ENCODE measurements at regions not wholly inside any gene's neighbourhood (a gene's known extent, or its start where the extent isn't known, plus 50 kb on each side); places are given as distances from the start of the nearest gene placed in this dataset.

DNA sequence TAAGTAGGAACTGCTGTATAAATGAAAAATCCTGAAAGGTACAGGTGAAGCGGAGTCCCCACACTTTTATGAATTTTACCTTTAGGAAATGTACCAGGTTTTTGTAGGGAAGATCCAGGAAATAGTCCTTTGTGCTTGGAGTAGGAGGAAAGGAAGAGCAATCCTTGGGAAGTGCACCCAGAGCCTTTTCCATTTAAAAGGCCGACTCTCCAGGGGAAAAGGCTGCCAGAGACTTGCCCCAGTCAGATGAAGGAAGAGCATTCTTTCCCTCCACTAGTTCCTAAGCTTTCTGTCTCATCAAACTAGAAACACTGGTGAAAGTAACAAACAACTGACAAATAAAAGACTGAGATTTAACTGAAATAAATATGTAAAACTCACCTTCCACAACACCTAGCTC lies 779.4 kb upstream of the CDH6 start:
- H3K36me3 ChIP-seq (ENCODE audit: control insufficient read depth, insufficient read depth, low read length): no peaks in the 10 kb centered on the region
- FAIRE-seq (no peak), DNase-seq (ENCODE audit: low read depth) (no peak)
- H3K4me3 ChIP-seq (ENCODE audit: low read depth, low read length): no peak overlapping the region
- TF ChIP-seq, protein P1, sequence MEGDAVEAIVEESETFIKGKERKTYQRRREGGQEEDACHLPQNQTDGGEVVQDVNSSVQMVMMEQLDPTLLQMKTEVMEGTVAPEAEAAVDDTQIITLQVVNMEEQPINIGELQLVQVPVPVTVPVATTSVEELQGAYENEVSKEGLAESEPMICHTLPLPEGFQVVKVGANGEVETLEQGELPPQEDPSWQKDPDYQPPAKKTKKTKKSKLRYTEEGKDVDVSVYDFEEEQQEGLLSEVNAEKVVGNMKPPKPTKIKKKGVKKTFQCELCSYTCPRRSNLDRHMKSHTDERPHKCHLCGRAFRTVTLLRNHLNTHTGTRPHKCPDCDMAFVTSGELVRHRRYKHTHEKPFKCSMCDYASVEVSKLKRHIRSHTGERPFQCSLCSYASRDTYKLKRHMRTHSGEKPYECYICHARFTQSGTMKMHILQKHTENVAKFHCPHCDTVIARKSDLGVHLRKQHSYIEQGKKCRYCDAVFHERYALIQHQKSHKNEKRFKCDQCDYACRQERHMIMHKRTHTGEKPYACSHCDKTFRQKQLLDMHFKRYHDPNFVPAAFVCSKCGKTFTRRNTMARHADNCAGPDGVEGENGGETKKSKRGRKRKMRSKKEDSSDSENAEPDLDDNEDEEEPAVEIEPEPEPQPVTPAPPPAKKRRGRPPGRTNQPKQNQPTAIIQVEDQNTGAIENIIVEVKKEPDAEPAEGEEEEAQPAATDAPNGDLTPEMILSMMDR (IDR thresholded peaks at IDR 0.05; ENCODE audit: insufficient read depth, low read length, severe bottlenecking): no peak
- no peaks in the 10 kb centered on the region for H3K27me3 ChIP-seq (ENCODE audit: control insufficient read depth, insufficient read depth, low read length)

GRCh38 chr5:30413540-30413939 lies 779.9 kb upstream of the CDH6 start:
- Histone ChIP-seq H3K4me3 (ENCODE audit: low read depth, low read length) (no peak overlapping the region), H3K36me3 (ENCODE audit: control insufficient read depth, insufficient read depth, low read length) (no peaks in the 10 kb centered on the region), H3K27me3 (ENCODE audit: control insufficient read depth, insufficient read depth, low read length) (no peaks in the 10 kb centered on the region)
- FAIRE-seq (no peak), DNase-seq (ENCODE audit: low read depth) (no peak)
- TF ChIP-seq, protein P1 (IDR thresholded peaks at IDR 0.05; ENCODE audit: insufficient read depth, low read length, severe bottlenecking): no peak

- no peak overlapping the region for H3K4me3 ChIP-seq (ENCODE audit: low read depth, low read length)
- no peaks in the 10 kb centered on the region for H3K27me3 ChIP-seq (ENCODE audit: control insufficient read depth, insufficient read depth, low read length)
- TF ChIP-seq, protein P1 (IDR thresholded peaks at IDR 0.05; ENCODE audit: insufficient read depth, low read length, severe bottlenecking): no peak
- H3K36me3 ChIP-seq (ENCODE audit: control insufficient read depth, insufficient read depth, low read length): no peaks in the 10 kb centered on the region
- no peak for FAIRE-seq
- no peak for DNase-seq (ENCODE audit: low read depth)
Observed at GRCh38 chr5:30405821-30406220, 787.7 kb upstream of the CDH6 start.

- Histone ChIP-seq H3K36me3 (ENCODE audit: control insufficient read depth, insufficient read depth, low read length) (no peaks in the 10 kb centered on the region), H3K27me3 (ENCODE audit: control insufficient read depth, insufficient read depth, low read length) (no peaks in the 10 kb centered on the region), H3K4me3 (ENCODE audit: low read depth, low read length) (no peak overlapping the region)
- peak; percentile 57 for DNase-seq (ENCODE audit: low read depth)
- TF ChIP-seq, protein P1 (IDR thresholded peaks at IDR 0.05; ENCODE audit: insufficient read depth, low read length, severe bottlenecking): peak; percentile 62
- no peak for FAIRE-seq
Observed at GRCh38 chr5:30401479-30402058, 791.9 kb upstream of the CDH6 start.

- FAIRE-seq: no peak
Observed at GRCh38 chr5:30398423-30398822, 795.1 kb upstream of the CDH6 start.

More at GRCh38 chr5:30398423-30398822, 795.1 kb upstream of the CDH6 start:
- DNase-seq (ENCODE audit: low read depth): no peak
- Histone ChIP-seq H3K27me3 (ENCODE audit: control insufficient read depth, insufficient read depth, low read length) (no peaks in the 10 kb centered on the region), H3K4me3 (ENCODE audit: low read depth, low read length) (no peak overlapping the region), H3K36me3 (ENCODE audit: control insufficient read depth, insufficient read depth, low read length) (no peaks in the 10 kb centered on the region)
- TF ChIP-seq, protein P1 (IDR thresholded peaks at IDR 0.05; ENCODE audit: insufficient read depth, low read length, severe bottlenecking): no peak
